PC-3 (cell line): ENCODE measurements at regions not wholly inside any gene's neighbourhood (a gene's known extent, or its start where the extent isn't known, plus 50 kb on each side); places are given as distances from the start of the nearest gene placed in this dataset.

Experiments
- ATAC-seq: fragments of 200-7000 bp; cut with Tn5 transposase; 2 replicates; pipeline ENCODE4 v1.9.1; 2020; ENCODE audit warnings: mild to moderate bottlenecking, moderate library complexity
- BruUV-seq: library from RNA; stranded (reverse); fragments of 400-500 nt; replicated peaks from 2 replicates; lab custom pipeline; 2021; lab: Mats Ljungman, UMichigan
- CTCF ChIA-PET: fragments of 300-600 bp; sonication (Branson Sonifier 250); formaldehyde crosslinking; loops from one replicate; lab custom pipeline; 2022; ENCODE audit warnings: antibody characterized with exemption; lab: Charles Lee
- POLR2A ChIA-PET: fragments of 300-600 bp; sonication (Branson Sonifier 250); formaldehyde crosslinking; loops from one replicate; lab custom pipeline; 2022; ENCODE audit warnings: antibody characterized with exemption; ENCODE audit not compliant: unreplicated experiment; lab: Charles Lee
- DNase-seq: peaks from one replicate; pipeline ENCODE4 v3.0.0-alpha.2; 2015
- H2AFZ ChIP-seq: fragments of 300-600 bp; sonication (generic); 2 replicates; pipeline ENCODE4 v1.6.0; 2016; ENCODE audit warnings: antibody characterized with exemption, low read length
- H3F3A ChIP-seq: fragments of 300-600 bp; sonication (generic); one replicate; pipeline ENCODE4 v1.6.0; 2017; ENCODE audit warnings: antibody characterized with exemption, low read length, control low read depth, mild to moderate bottlenecking; ENCODE audit not compliant: unreplicated experiment
- H3K27ac ChIP-seq: fragments of 300-600 bp; sonication (generic); 2 replicates; pipeline ENCODE4 v1.5.1; 2016; ENCODE audit warnings: mild to moderate bottlenecking, low read length
- H3K27me3 ChIP-seq: fragments of 300-600 bp; sonication (generic); 2 replicates; pipeline ENCODE4 v1.6.1; 2016; ENCODE audit warnings: low read length, mixed read lengths
- H3K36me3 ChIP-seq: fragments of 300-600 bp; sonication (generic); 2 replicates; pipeline ENCODE4 v1.6.1; 2016; ENCODE audit warnings: low read depth, mixed run types, low read length, mixed read lengths
- H3K4me1 ChIP-seq: fragments of 300-600 bp; sonication (generic); 2 replicates; pipeline ENCODE4 v1.5.1; 2016; ENCODE audit warnings: low read length; ENCODE audit not compliant: insufficient read depth
- H3K4me2 ChIP-seq: fragments of 300-600 bp; sonication (generic); 2 replicates; pipeline ENCODE4 v1.6.0; 2016; ENCODE audit warnings: low read length
- H3K4me3 ChIP-seq: fragments of 300-600 bp; sonication (generic); 2 replicates; pipeline ENCODE4 v1.5.1; 2016; ENCODE audit warnings: mild to moderate bottlenecking, low read length, mixed read lengths
- H3K79me2 ChIP-seq: fragments of 300-600 bp; sonication (generic); 2 replicates; pipeline ENCODE4 v1.6.1; 2017; ENCODE audit warnings: low read length, mixed read lengths
- H3K9ac ChIP-seq: fragments of 300-600 bp; sonication (generic); 2 replicates; pipeline ENCODE4 v1.6.0; 2016; ENCODE audit warnings: mild to moderate bottlenecking, low read length
- H3K9me2 ChIP-seq: fragments of 300-600 bp; sonication (generic); replicated peaks from 2 replicates; pipeline ENCODE4 v1.6.1; 2016; ENCODE audit warnings: mixed run types, low read length, mixed read lengths
- H3K9me3 ChIP-seq: fragments of 300-600 bp; sonication (generic); 2 replicates; pipeline ENCODE4 v1.6.1; 2016; ENCODE audit warnings: low read length, mixed read lengths
- H4K20me1 ChIP-seq: fragments of 300-600 bp; sonication (generic); 2 replicates; pipeline ENCODE4 v1.6.1; 2016; ENCODE audit warnings: low read length, mixed read lengths
- CTCF ChIP-seq: fragments of 300-600 bp; sonication (generic); conservative IDR thresholded peaks from 2 replicates; pipeline ENCODE4 v1.5.1; 2017; ENCODE audit warnings: antibody characterized with exemption, low read depth, mild to moderate bottlenecking, low read length
- EZH2 ChIP-seq: fragments of 300-600 bp; sonication (generic); IDR thresholded peaks from one replicate; pipeline ENCODE4 v1.6.1; 2017; ENCODE audit warnings: antibody characterized with exemption, mild to moderate bottlenecking, low read length; ENCODE audit not compliant: unreplicated experiment
- EZH2phosphoT487 ChIP-seq: fragments of 300-600 bp; sonication (generic); IDR thresholded peaks from 2 replicates; pipeline ENCODE4 v1.6.1; 2018; ENCODE audit warnings: mild to moderate bottlenecking, antibody characterized with exemption, low read length, borderline replicate concordance
- intact Hi-C: fragments of 100-400 bp; cut with micrococcal nuclease; formaldehyde crosslinking; loops from 2 replicates; pipeline ENCODE4 v1.9.0; 2023

GRCh38 chr3:173268781-173269180, 127.7 kb upstream of the SPATA16 start:
- H3F3A ChIP-seq, result no peaks in the 10 kb centered on the region
- no peaks in the 10 kb centered on the region for H4K20me1 ChIP-seq
- peaks cover 12% of the 10 kb centered on the region; the same call in 1 of the 2 replicates for H3K27me3 ChIP-seq
- TF ChIP-seq CTCF (no peak), EZH2phosphoT487 (no peak), EZH2 (no peak)
- H3K4me2 ChIP-seq, result no peak overlapping the region
- H3K36me3 ChIP-seq, result no peaks in the 10 kb centered on the region
- intact Hi-C loops, result no loop called here
- DNase-seq, result no peak
- POLR2A ChIA-PET, result no interaction called here
- H2AFZ ChIP-seq, result no peak overlapping the region
- no peak overlapping the region for H3K27ac ChIP-seq
- no peaks in the 10 kb centered on the region for H3K9me2 ChIP-seq
- no peaks in the 10 kb centered on the region for H3K4me1 ChIP-seq
- no peaks in the 10 kb centered on the region for H3K79me2 ChIP-seq
- CTCF ChIA-PET, result no interaction called here
- H3K9me3 ChIP-seq, result no peaks in the 10 kb centered on the region
- no TSS peak for BruUV-seq
- no peak overlapping the region for H3K4me3 ChIP-seq
- no peak overlapping the region for H3K9ac ChIP-seq
- no peak for ATAC-seq

GRCh38 chr3:173267716-173268115, 126.7 kb upstream of the SPATA16 start:
- Histone ChIP-seq H3K9me2 (no peaks in the 10 kb centered on the region), H3K4me2 (no peak overlapping the region), H3K4me3 (no peak overlapping the region), H3K36me3 (no peaks in the 10 kb centered on the region), H3K27me3 (peaks cover 12% of the 10 kb centered on the region; the same call in 1 of the 2 replicates), H3F3A (no peaks in the 10 kb centered on the region), H3K27ac (no peak overlapping the region), H3K9ac (no peak overlapping the region), H3K79me2 (no peaks in the 10 kb centered on the region), H3K9me3 (no peaks in the 10 kb centered on the region), H3K4me1 (no peaks in the 10 kb centered on the region), H2AFZ (no peak overlapping the region), H4K20me1 (no peaks in the 10 kb centered on the region)
- no peak for ATAC-seq
- CTCF ChIA-PET, result no interaction called here
- no peak for TF ChIP-seq EZH2
- no peak for TF ChIP-seq CTCF
- TF ChIP-seq EZH2phosphoT487, result no peak
- DNase-seq, result no peak
- intact Hi-C loops, result no loop called here
- POLR2A ChIA-PET, result no interaction called here
- no TSS peak for BruUV-seq

GRCh38 chr3:173266441-173266840, 125.4 kb upstream of the SPATA16 start:
- no peak for DNase-seq
- Histone ChIP-seq H3K4me3 (no peak overlapping the region), H4K20me1 (no peaks in the 10 kb centered on the region), H3K9ac (no peak overlapping the region), H3K9me3 (no peaks in the 10 kb centered on the region), H3K79me2 (no peaks in the 10 kb centered on the region), H3K36me3 (no peaks in the 10 kb centered on the region), H3K27ac (no peak overlapping the region), H3K4me2 (no peak overlapping the region), H3K4me1 (no peaks in the 10 kb centered on the region), H3K9me2 (no peaks in the 10 kb centered on the region), H3K27me3 (peaks cover 12% of the 10 kb centered on the region; the same call in 1 of the 2 replicates), H2AFZ (no peak overlapping the region), H3F3A (no peaks in the 10 kb centered on the region)
- no peak for ATAC-seq
- no TSS peak for BruUV-seq
- intact Hi-C loops, result no loop called here
- TF ChIP-seq EZH2phosphoT487 (no peak), CTCF (no peak), EZH2 (no peak)
- POLR2A ChIA-PET, result no interaction called here
- CTCF ChIA-PET, result no interaction called here
